ENCODE measurements at regions not wholly inside any gene's neighbourhood (a gene's known extent, or its start where the extent isn't known, plus 50 kb on each side); places are given as distances from the start of the nearest gene placed in this dataset.

GRCh38 chr6:166776571-166776970, 149.5 kb upstream of the RPS6KA2 start:
- DNase-seq = no peak

DNA sequence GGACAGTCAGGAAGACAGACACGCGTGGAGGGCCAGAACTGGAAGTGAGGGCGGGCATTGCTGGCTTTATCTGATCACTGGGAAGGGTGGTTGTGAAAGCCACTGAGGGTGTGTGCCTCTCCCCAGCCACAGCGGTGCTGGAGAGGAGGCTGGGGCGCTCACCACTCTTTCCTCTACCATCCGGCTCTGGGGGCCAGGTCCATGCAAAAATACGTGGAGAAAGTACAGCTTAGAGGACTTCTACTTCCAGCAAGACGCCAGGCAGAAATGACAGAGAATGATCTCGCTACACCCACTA, 148.8 kb upstream of the RPS6KA2 start:
- intact Hi-C loops (cut with DNase I) = no loop called here
- no peaks in the 10 kb centered on the region for H3K9me3 ChIP-seq
- no peaks in the 10 kb centered on the region for H3K4me1 ChIP-seq
- no peak for DNase-seq
- no peak overlapping the region for H3K27ac ChIP-seq
- H3K4me3 ChIP-seq = no peak overlapping the region
- TF ChIP-seq CTCF (IDR thresholded peaks at IDR 0.05) = no peak
- ATAC-seq = no peak
- H3K36me3 ChIP-seq = no peaks in the 10 kb centered on the region
- H3K27me3 ChIP-seq = no peaks in the 10 kb centered on the region

More at GRCh38 chr6:166776571-166776970, 149.5 kb upstream of the RPS6KA2 start:
- H3K9me3 ChIP-seq = no peaks in the 10 kb centered on the region
- H3K4me1 ChIP-seq = no peaks in the 10 kb centered on the region
- ATAC-seq = no peak
- no peaks in the 10 kb centered on the region for H3K27me3 ChIP-seq
- intact Hi-C loops (cut with DNase I) = no loop called here
- no peak for TF ChIP-seq CTCF (IDR thresholded peaks at IDR 0.05)
- H3K27ac ChIP-seq = no peak overlapping the region
- no peak overlapping the region for H3K4me3 ChIP-seq
- no peaks in the 10 kb centered on the region for H3K36me3 ChIP-seq

GRCh38 chr6:166775180-166775922, 148.3 kb upstream of the RPS6KA2 start:
- H3K4me3 ChIP-seq = no peak overlapping the region
- H3K27ac ChIP-seq = no peak overlapping the region
- DNase-seq = peak; percentile 67
- H3K36me3 ChIP-seq = no peaks in the 10 kb centered on the region
- no peaks in the 10 kb centered on the region for H3K4me1 ChIP-seq
- no peaks in the 10 kb centered on the region for H3K27me3 ChIP-seq
- peak; percentile 82 for ATAC-seq
- intact Hi-C loops (cut with DNase I) = no loop called here
- no peaks in the 10 kb centered on the region for H3K9me3 ChIP-seq
- TF ChIP-seq CTCF (IDR thresholded peaks at IDR 0.05) = peak; percentile 82

GRCh38 chr6:166774770-166775169, 147.7 kb upstream of the RPS6KA2 start:
- no peaks in the 10 kb centered on the region for H3K27me3 ChIP-seq
- H3K4me3 ChIP-seq = no peak overlapping the region
- no peaks in the 10 kb centered on the region for H3K4me1 ChIP-seq
- ATAC-seq = no peak
- intact Hi-C loops (cut with DNase I) = no loop called here
- H3K36me3 ChIP-seq = no peaks in the 10 kb centered on the region
- DNase-seq = no peak
- no peak overlapping the region for H3K27ac ChIP-seq
- TF ChIP-seq CTCF (IDR thresholded peaks at IDR 0.05) = no peak
- no peaks in the 10 kb centered on the region for H3K9me3 ChIP-seq

DNA sequence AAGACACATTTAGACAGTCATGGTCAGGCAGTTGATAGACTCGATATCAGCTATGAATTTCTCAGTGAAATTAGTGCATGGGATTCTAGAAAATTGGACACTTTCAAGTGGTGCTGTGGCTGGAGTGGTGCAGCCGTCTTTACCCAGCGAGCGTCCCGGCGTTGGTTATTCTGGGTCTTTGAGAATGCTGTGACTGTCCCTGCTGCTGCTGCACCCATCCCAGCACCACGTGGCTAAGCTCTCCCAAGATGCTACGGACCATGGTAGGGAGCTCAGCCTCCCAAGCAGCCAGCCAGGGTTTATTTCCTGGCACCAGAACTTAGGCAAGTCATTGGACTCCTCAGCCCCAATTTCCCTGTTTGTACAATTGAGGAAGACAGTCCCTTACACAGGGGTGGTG, 147.2 kb upstream of the RPS6KA2 start:
- ATAC-seq (no peak), DNase-seq (no peak)
- no peak overlapping the region for H3K27ac ChIP-seq
- H3K4me1 ChIP-seq = no peaks in the 10 kb centered on the region
- H3K9me3 ChIP-seq = no peaks in the 10 kb centered on the region
- no peak overlapping the region for H3K4me3 ChIP-seq
- H3K27me3 ChIP-seq = no peaks in the 10 kb centered on the region
- intact Hi-C loops (cut with DNase I) = no loop called here
- no peak for TF ChIP-seq CTCF (IDR thresholded peaks at IDR 0.05)
- no peaks in the 10 kb centered on the region for H3K36me3 ChIP-seq

- Histone ChIP-seq H3K4me3 (no peak overlapping the region), H3K4me1 (no peaks in the 10 kb centered on the region), H3K36me3 (no peaks in the 10 kb centered on the region), H3K27ac (no peak overlapping the region), H3K27me3 (no peaks in the 10 kb centered on the region), H3K9me3 (no peaks in the 10 kb centered on the region)
- intact Hi-C loops (cut with DNase I) = no loop called here
- no peak for TF ChIP-seq CTCF (IDR thresholded peaks at IDR 0.05)
- no peak for DNase-seq
- no peak for ATAC-seq
Measured at GRCh38 chr6:166772518-166772917, 145.5 kb upstream of the RPS6KA2 start.

Data from upper lobe of right lung (tissue), 1 donor.